ENCODE measurements at regions not wholly inside any gene's neighbourhood (a gene's known extent, or its start where the extent isn't known, plus 50 kb on each side); places are given as distances from the start of the nearest gene placed in this dataset.
"Not testable (repeated sequence)": the region's sequence is repeated elsewhere in the genome, so short reads cannot be mapped to it uniquely, and the experiment has no call there.

- Histone ChIP-seq H3K27ac (ENCODE audit: low read depth, low read length) (no peak overlapping the region), H3K9ac (ENCODE audit: low read length) (no peak overlapping the region), H3K4me3 (ENCODE audit: low read length) (no peak overlapping the region), H3K4me1 (ENCODE audit: control insufficient read depth, insufficient read depth, low read length) (no peaks in the 10 kb centered on the region), H3K27me3 (ENCODE audit: control insufficient read depth, insufficient read depth, low read length) (no peaks in the 10 kb centered on the region), H3K36me3 (ENCODE audit: control insufficient read depth, insufficient read depth, low read length) (no peaks in the 10 kb centered on the region)
These were observed 280.6 kb downstream of the PARM1 start for GRCh38 chr4:75213480-75213879.

- no peaks in the 10 kb centered on the region for H3K4me1 ChIP-seq (ENCODE audit: control insufficient read depth, insufficient read depth, low read length)
- H3K36me3 ChIP-seq (ENCODE audit: control insufficient read depth, insufficient read depth, low read length), result no peaks in the 10 kb centered on the region
- H3K27ac ChIP-seq (ENCODE audit: low read depth, low read length), result no peak overlapping the region
- no peak overlapping the region for H3K9ac ChIP-seq (ENCODE audit: low read length)
- no peaks in the 10 kb centered on the region for H3K27me3 ChIP-seq (ENCODE audit: control insufficient read depth, insufficient read depth, low read length)
- H3K4me3 ChIP-seq (ENCODE audit: low read length), result no peak overlapping the region
These were observed 278.5 kb downstream of the PARM1 start for GRCh38 chr4:75211422-75211821.

- Histone ChIP-seq H3K9ac (ENCODE audit: low read length) (no peak overlapping the region), H3K4me3 (ENCODE audit: low read length) (no peak overlapping the region), H3K27me3 (ENCODE audit: control insufficient read depth, insufficient read depth, low read length) (no peaks in the 10 kb centered on the region), H3K36me3 (ENCODE audit: control insufficient read depth, insufficient read depth, low read length) (no peaks in the 10 kb centered on the region), H3K4me1 (ENCODE audit: control insufficient read depth, insufficient read depth, low read length) (no peaks in the 10 kb centered on the region), H3K27ac (ENCODE audit: low read depth, low read length) (no peak overlapping the region)
These were observed 275.0 kb downstream of the PARM1 start for GRCh38 chr4:75207902-75208301.

- no peaks in the 10 kb centered on the region for H3K27me3 ChIP-seq (ENCODE audit: control insufficient read depth, insufficient read depth, low read length)
- no peak overlapping the region for H3K9ac ChIP-seq (ENCODE audit: low read length)
- H3K36me3 ChIP-seq (ENCODE audit: control insufficient read depth, insufficient read depth, low read length), result no peaks in the 10 kb centered on the region
- no peak overlapping the region for H3K27ac ChIP-seq (ENCODE audit: low read depth, low read length)
- no peak overlapping the region for H3K4me3 ChIP-seq (ENCODE audit: low read length)
- no peaks in the 10 kb centered on the region for H3K4me1 ChIP-seq (ENCODE audit: control insufficient read depth, insufficient read depth, low read length)
These were observed 262.2 kb downstream of the PARM1 start for GRCh38 chr4:75195111-75195510.

GRCh38 chr4:75194180-75194579, 261.3 kb downstream of the PARM1 start:
- H3K4me3 ChIP-seq (ENCODE audit: low read length), result no peak overlapping the region
- no peak overlapping the region for H3K27ac ChIP-seq (ENCODE audit: low read depth, low read length)
- no peaks in the 10 kb centered on the region for H3K4me1 ChIP-seq (ENCODE audit: control insufficient read depth, insufficient read depth, low read length)
- H3K36me3 ChIP-seq (ENCODE audit: control insufficient read depth, insufficient read depth, low read length), result no peaks in the 10 kb centered on the region
- no peaks in the 10 kb centered on the region for H3K27me3 ChIP-seq (ENCODE audit: control insufficient read depth, insufficient read depth, low read length)
- H3K9ac ChIP-seq (ENCODE audit: low read length), result no peak overlapping the region

GRCh38 chr4:75192182-75192581, 259.3 kb downstream of the PARM1 start:
- H3K27me3 ChIP-seq (ENCODE audit: control insufficient read depth, insufficient read depth, low read length); H3K4me1 ChIP-seq (ENCODE audit: control insufficient read depth, insufficient read depth, low read length); H3K4me3 ChIP-seq (ENCODE audit: low read length); H3K36me3 ChIP-seq (ENCODE audit: control insufficient read depth, insufficient read depth, low read length); H3K27ac ChIP-seq (ENCODE audit: low read depth, low read length); H3K9ac ChIP-seq (ENCODE audit: low read length): not testable (repeated sequence)

- H3K27ac ChIP-seq (ENCODE audit: low read depth, low read length), result no peak overlapping the region
- no peaks in the 10 kb centered on the region for H3K4me1 ChIP-seq (ENCODE audit: control insufficient read depth, insufficient read depth, low read length)
- H3K27me3 ChIP-seq (ENCODE audit: control insufficient read depth, insufficient read depth, low read length), result no peaks in the 10 kb centered on the region
- H3K36me3 ChIP-seq (ENCODE audit: control insufficient read depth, insufficient read depth, low read length), result no peaks in the 10 kb centered on the region
- no peak overlapping the region for H3K4me3 ChIP-seq (ENCODE audit: low read length)
- no peak overlapping the region for H3K9ac ChIP-seq (ENCODE audit: low read length)
These were observed 256.9 kb downstream of the PARM1 start for GRCh38 chr4:75189711-75190335.

- Histone ChIP-seq H3K4me3 (ENCODE audit: low read length) (peak overlapping the region; percentile 4), H3K36me3 (ENCODE audit: control insufficient read depth, insufficient read depth, low read length) (no peaks in the 10 kb centered on the region), H3K4me1 (ENCODE audit: control insufficient read depth, insufficient read depth, low read length) (no peaks in the 10 kb centered on the region), H3K27me3 (ENCODE audit: control insufficient read depth, insufficient read depth, low read length) (no peaks in the 10 kb centered on the region), H3K9ac (ENCODE audit: low read length) (no peak overlapping the region), H3K27ac (ENCODE audit: low read depth, low read length) (no peak overlapping the region)
These were observed 248.2 kb downstream of the PARM1 start for GRCh38 chr4:75180790-75181776.

GRCh38 chr4:75180217-75180616, 247.3 kb downstream of the PARM1 start:
- Histone ChIP-seq H3K9ac (ENCODE audit: low read length) (no peak overlapping the region), H3K4me1 (ENCODE audit: control insufficient read depth, insufficient read depth, low read length) (no peaks in the 10 kb centered on the region), H3K27ac (ENCODE audit: low read depth, low read length) (no peak overlapping the region), H3K4me3 (ENCODE audit: low read length) (no peak overlapping the region), H3K27me3 (ENCODE audit: control insufficient read depth, insufficient read depth, low read length) (no peaks in the 10 kb centered on the region), H3K36me3 (ENCODE audit: control insufficient read depth, insufficient read depth, low read length) (no peaks in the 10 kb centered on the region)

- Histone ChIP-seq H3K4me1 (ENCODE audit: control insufficient read depth, insufficient read depth, low read length) (no peaks in the 10 kb centered on the region), H3K4me3 (ENCODE audit: low read length) (no peak overlapping the region), H3K9ac (ENCODE audit: low read length) (no peak overlapping the region), H3K36me3 (ENCODE audit: control insufficient read depth, insufficient read depth, low read length) (no peaks in the 10 kb centered on the region), H3K27me3 (ENCODE audit: control insufficient read depth, insufficient read depth, low read length) (no peaks in the 10 kb centered on the region), H3K27ac (ENCODE audit: low read depth, low read length) (no peak overlapping the region)
These were observed 246.6 kb downstream of the PARM1 start for GRCh38 chr4:75179510-75179909.

GRCh38 chr4:75172551-75172950, 239.6 kb downstream of the PARM1 start:
- no peak overlapping the region for H3K9ac ChIP-seq (ENCODE audit: low read length)
- H3K27me3 ChIP-seq (ENCODE audit: control insufficient read depth, insufficient read depth, low read length), result no peaks in the 10 kb centered on the region
- H3K4me3 ChIP-seq (ENCODE audit: low read length), result no peak overlapping the region
- H3K4me1 ChIP-seq (ENCODE audit: control insufficient read depth, insufficient read depth, low read length), result no peaks in the 10 kb centered on the region
- H3K36me3 ChIP-seq (ENCODE audit: control insufficient read depth, insufficient read depth, low read length), result no peaks in the 10 kb centered on the region
- no peak overlapping the region for H3K27ac ChIP-seq (ENCODE audit: low read depth, low read length)

- no peak overlapping the region for H3K9ac ChIP-seq (ENCODE audit: low read length)
- no peaks in the 10 kb centered on the region for H3K27me3 ChIP-seq (ENCODE audit: control insufficient read depth, insufficient read depth, low read length)
- H3K4me1 ChIP-seq (ENCODE audit: control insufficient read depth, insufficient read depth, low read length), result no peaks in the 10 kb centered on the region
- H3K4me3 ChIP-seq (ENCODE audit: low read length), result no peak overlapping the region
- H3K36me3 ChIP-seq (ENCODE audit: control insufficient read depth, insufficient read depth, low read length), result no peaks in the 10 kb centered on the region
- no peak overlapping the region for H3K27ac ChIP-seq (ENCODE audit: low read depth, low read length)
These were observed 236.5 kb downstream of the PARM1 start for GRCh38 chr4:75169427-75169826.

GRCh38 chr4:75169020-75169419, 236.1 kb downstream of the PARM1 start:
- Histone ChIP-seq H3K36me3 (ENCODE audit: control insufficient read depth, insufficient read depth, low read length) (no peaks in the 10 kb centered on the region), H3K27ac (ENCODE audit: low read depth, low read length) (no peak overlapping the region), H3K27me3 (ENCODE audit: control insufficient read depth, insufficient read depth, low read length) (no peaks in the 10 kb centered on the region), H3K4me1 (ENCODE audit: control insufficient read depth, insufficient read depth, low read length) (no peaks in the 10 kb centered on the region), H3K9ac (ENCODE audit: low read length) (no peak overlapping the region), H3K4me3 (ENCODE audit: low read length) (no peak overlapping the region)
